Omental fat pad (tissue), 3 donors: ENCODE measurements at regions not wholly inside any gene's neighbourhood (a gene's known extent, or its start where the extent isn't known, plus 50 kb on each side); places are given as distances from the start of the nearest gene placed in this dataset.
"Not testable (repeated sequence)": the region's sequence is repeated elsewhere in the genome, so short reads cannot be mapped to it uniquely, and the experiment has no call there.

Experiments used
- ATAC-seq: fragments of 150-250 bp; one replicate; pipeline ENCODE4 v1.9.1; 2016; ENCODE audit warnings: mild to moderate bottlenecking, moderate library complexity; ENCODE audit not compliant: low FRiP score
- DNase-seq: peaks from one replicate; pipeline ENCODE4 v3.0.0-alpha.2; 2019; ENCODE audit warnings: low spot score
- TF ChIP-seq, protein P1 (sequence below), 3 donors: fragments of 450-650 bp; IDR thresholded peaks; one replicate each; pipeline ENCODE4 v1.5.1; 2016 to 2017; ENCODE audit warnings: antibody characterized with exemption in 3 of 3, mild to moderate bottlenecking in 3 of 3, moderate library complexity in 2 of 3

DNA sequence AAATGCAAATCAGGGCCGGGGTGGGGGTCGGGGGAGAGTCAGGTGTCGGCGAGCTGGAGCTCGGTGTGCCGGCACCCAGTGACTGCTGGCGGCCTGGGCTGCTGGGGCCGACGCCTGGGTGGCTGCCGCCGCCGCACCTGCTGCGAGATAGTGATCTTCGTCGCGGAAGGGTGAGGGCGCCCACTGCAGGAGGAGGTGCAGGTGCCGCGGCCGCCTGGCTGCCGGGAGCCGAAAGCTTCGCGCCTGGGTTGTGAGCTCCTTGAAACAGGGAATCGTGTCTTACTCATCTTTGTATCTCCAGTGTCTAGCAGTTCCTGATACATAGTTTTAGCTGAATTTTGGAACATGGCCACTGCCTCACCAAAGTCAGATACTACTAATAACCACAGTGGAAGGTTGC lies 64.0 kb upstream of the CPOX start:
- TF ChIP-seq, protein P1, sequence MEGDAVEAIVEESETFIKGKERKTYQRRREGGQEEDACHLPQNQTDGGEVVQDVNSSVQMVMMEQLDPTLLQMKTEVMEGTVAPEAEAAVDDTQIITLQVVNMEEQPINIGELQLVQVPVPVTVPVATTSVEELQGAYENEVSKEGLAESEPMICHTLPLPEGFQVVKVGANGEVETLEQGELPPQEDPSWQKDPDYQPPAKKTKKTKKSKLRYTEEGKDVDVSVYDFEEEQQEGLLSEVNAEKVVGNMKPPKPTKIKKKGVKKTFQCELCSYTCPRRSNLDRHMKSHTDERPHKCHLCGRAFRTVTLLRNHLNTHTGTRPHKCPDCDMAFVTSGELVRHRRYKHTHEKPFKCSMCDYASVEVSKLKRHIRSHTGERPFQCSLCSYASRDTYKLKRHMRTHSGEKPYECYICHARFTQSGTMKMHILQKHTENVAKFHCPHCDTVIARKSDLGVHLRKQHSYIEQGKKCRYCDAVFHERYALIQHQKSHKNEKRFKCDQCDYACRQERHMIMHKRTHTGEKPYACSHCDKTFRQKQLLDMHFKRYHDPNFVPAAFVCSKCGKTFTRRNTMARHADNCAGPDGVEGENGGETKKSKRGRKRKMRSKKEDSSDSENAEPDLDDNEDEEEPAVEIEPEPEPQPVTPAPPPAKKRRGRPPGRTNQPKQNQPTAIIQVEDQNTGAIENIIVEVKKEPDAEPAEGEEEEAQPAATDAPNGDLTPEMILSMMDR (IDR thresholded peaks at IDR 0.05), result no peak
- ATAC-seq, result no peak
- no peak for DNase-seq

DNA sequence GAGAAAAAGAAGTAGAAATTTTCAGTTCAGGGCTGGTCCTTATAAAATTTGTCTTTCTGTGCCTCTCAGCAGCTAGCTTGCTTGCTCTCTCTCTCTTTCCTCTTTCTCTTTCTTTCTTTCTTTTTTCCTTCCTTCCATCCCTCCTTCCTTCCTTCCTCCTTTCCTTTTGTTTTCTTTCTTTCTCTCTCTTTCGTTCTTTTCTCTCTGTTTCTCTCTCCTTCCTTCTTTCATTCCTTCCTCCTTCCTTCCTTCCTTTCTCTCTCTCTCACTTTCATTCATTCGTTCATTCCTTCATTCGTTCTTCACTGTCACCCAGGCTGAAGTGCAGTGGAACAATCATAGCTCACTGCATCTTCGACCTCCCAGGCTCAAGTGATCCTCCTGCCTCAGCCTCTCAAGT lies 69.3 kb upstream of the CPOX start:
- TF ChIP-seq, protein P1 (IDR thresholded peaks at IDR 0.05), result no peak
- DNase-seq, result no peak

DNA sequence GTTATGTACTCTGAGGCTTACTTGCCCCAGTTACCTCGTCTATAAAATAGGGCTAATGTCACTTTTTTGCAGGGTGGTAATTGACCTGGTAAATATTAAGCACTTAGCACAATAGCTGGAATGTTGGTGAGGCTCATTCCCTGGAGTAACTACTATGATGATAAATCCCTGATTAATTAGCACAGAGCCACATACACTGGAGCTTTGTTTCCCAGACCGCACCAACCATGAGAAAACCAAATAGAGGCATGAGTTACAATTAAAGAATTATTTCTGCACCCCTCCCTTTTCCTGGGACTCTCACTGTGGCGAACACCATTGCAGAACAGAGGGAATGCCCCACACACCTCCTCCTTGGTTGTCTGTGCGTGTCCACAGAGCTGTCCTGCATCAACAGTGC lies 76.6 kb upstream of the CPOX start:
- DNase-seq, result no peak
- TF ChIP-seq, protein P1 (IDR thresholded peaks at IDR 0.05), result no peak

More for the DNA sequence above, 69.3 kb upstream of the CPOX start:
- no peak for ATAC-seq

DNA sequence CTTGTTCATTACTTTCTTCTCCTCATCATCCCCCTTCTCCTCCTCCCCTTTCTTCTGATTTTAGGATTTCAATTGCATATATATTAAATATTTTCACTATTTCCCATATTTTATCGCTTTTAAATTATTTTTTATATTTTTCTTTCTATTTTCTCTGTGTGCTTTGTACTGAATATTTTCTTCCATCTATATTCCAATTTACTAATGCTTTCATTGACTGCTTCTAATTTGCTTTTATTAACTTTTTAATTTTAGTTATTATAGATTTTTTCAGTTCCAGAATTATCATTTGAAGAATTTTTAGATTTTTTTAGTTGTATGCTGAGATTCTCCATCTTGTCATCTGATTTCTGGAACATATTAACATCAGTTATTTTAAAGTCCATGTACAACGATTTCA lies 83.2 kb upstream of the ST3GAL6 start:
- ATAC-seq (no peak), DNase-seq (no peak)
- TF ChIP-seq, protein P1 (IDR thresholded peaks at IDR 0.05), result no peak

More for the DNA sequence above, 76.6 kb upstream of the CPOX start:
- no peak for ATAC-seq

DNA sequence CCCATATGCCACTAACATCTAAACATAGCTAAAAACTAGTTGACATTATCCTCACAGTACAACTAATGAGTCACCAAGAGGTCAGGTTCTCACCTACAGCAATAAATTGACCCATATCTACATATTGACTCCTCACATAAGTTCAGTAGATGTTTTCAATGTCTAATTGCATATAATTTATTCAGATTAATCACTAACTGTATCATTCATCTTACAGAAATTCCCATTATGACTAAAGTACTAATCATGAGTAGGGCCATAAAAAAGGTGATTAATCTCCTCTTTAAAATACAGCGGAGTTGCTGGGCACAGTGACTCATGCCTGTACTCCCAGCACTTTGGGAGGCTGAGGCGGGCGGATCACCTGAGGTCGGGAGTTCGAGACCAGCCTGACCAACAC lies 82.4 kb upstream of the ST3GAL6 start:
- ATAC-seq (no peak), DNase-seq (no peak)
- TF ChIP-seq, protein P1 (IDR thresholded peaks at IDR 0.05), result no peak

DNA sequence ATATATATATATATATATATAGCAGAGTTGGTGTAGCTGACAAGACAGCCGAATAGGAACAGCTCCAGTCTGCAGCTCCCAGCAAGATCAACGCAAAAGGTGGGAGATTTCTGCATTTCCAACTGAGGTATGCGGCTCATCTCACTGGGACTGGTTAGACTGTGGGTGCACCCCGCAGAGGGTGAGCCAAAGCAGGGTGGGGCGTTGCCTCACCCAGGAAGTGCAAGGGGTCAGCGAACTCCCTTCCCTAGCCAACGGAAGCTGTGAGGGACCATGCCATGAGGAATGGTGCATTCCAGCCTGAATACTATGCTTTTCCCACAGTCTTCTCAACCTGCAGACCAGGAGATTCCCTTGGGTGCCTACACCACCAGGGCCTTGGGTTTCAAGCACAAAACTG lies 81.7 kb upstream of the ST3GAL6 start:
- ATAC-seq (no peak), DNase-seq (no peak)
- TF ChIP-seq, protein P1 (IDR thresholded peaks at IDR 0.05), result no peak

DNA sequence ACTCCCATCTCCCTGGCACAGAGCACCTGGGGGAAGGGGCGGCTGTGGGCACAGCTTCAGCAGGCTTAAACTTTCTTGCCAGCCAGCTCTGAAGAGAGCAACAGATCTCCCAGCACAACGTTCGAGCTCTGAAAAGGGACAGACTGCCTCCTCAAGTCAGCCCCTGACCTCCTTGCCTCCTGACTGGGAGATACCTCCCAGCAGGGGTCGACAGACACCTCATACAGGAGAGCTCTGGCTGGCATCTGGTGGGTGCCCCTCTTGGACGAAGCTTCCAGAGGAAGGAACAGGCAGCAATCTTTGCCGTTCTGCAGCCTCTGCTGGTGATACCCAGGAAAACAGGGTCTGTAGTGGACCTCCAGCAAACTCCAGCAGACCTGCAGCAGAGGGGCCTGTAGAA lies 80.7 kb upstream of the ST3GAL6 start:
- ATAC-seq, DNase-seq: not testable (repeated sequence)

DNA sequence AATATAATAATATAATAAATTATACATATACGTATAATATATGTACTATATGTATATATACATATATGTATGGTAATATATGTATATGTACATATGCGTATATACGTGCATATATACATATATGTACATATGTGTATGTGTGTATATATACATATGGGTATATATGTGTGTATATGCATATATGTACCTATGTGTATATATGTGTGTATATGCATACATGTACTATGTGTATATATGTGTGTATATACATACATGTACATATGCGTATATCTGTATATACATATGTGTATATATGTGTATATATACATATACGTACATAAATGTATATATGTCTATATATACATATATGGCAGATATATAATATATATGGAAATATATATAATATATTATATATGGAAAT lies 74.8 kb upstream of the ST3GAL6 start:
- DNase-seq, result no peak
- TF ChIP-seq, protein P1 (IDR thresholded peaks at IDR 0.05), result no peak
- no peak for ATAC-seq
